Central memory CD8-positive, alpha-beta T cell (primary cell): ENCODE measurements at regions not wholly inside any gene's neighbourhood (a gene's known extent, or its start where the extent isn't known, plus 50 kb on each side); places are given as distances from the start of the nearest gene placed in this dataset.

Source experiments
- ATAC-seq: fragments of 150-1000 bp; cut with Tn5 transposase; replicated peaks from 2 replicates; pipeline ENCODE4 v1.10.0; 2022; ENCODE audit warnings: mild to moderate bottlenecking, moderate FRiP score, moderate number of reproducible peaks; ENCODE audit not compliant: poor library complexity, severe bottlenecking; ENCODE audit errors: extremely low read depth
- DNase-seq, 2 donors: peaks; one replicate each; pipeline ENCODE4 v3.0.0; 2021; ENCODE audit warnings: low spot score in 2 of 2
- H3K27ac Mint-ChIP-seq: one replicate; pipeline ENCODE4 v1.8.0; 2022; ENCODE audit warnings: low read depth, mild to moderate bottlenecking, moderate library complexity, mixed read lengths
- H3K27me3 Mint-ChIP-seq: one replicate; pipeline ENCODE4 v1.8.0; 2022; ENCODE audit warnings: mixed read lengths
- H3K36me3 Mint-ChIP-seq: one replicate; pipeline ENCODE4 v1.8.0; 2022; ENCODE audit warnings: mild to moderate bottlenecking, moderate library complexity, mixed read lengths; ENCODE audit not compliant: insufficient read depth
- H3K4me1 Mint-ChIP-seq: one replicate; pipeline ENCODE4 v1.8.0; 2022; ENCODE audit warnings: mixed read lengths
- H3K4me3 Mint-ChIP-seq: one replicate; pipeline ENCODE4 v1.8.0; 2022; ENCODE audit warnings: mild to moderate bottlenecking, moderate library complexity, mixed read lengths
- H3K9me3 Mint-ChIP-seq: one replicate; pipeline ENCODE4 v1.8.0; 2022; ENCODE audit warnings: mixed read lengths

GRCh38 chr6:143607974-143608373 lies 69.8 kb upstream of the PHACTR2 start:
- Mint-ChIP-seq H3K36me3 (no peaks in the 10 kb centered on the region), H3K27me3 (no peaks in the 10 kb centered on the region), H3K9me3 (no peaks in the 10 kb centered on the region), H3K27ac (no peak overlapping the region), H3K4me3 (no peak overlapping the region), H3K4me1 (peaks cover 24% of the 10 kb centered on the region)
- ATAC-seq (no peak), DNase-seq (no peak)

- H3K36me3 Mint-ChIP-seq = no peaks in the 10 kb centered on the region
- no peak for ATAC-seq
- peaks cover 30% of the 10 kb centered on the region for H3K4me1 Mint-ChIP-seq
- no peaks in the 10 kb centered on the region for H3K27me3 Mint-ChIP-seq
- H3K9me3 Mint-ChIP-seq = no peaks in the 10 kb centered on the region
- no peak for DNase-seq
- no peak overlapping the region for H3K27ac Mint-ChIP-seq
- H3K4me3 Mint-ChIP-seq = no peak overlapping the region
Observed at GRCh38 chr6:143607168-143607567, 70.6 kb upstream of the PHACTR2 start.

GRCh38 chr6:143605906-143606521 lies 71.8 kb upstream of the PHACTR2 start:
- H3K4me3 Mint-ChIP-seq = no peak overlapping the region
- DNase-seq (no peak), ATAC-seq (no peak)
- H3K36me3 Mint-ChIP-seq = peaks cover 2% of the 10 kb centered on the region
- H3K27ac Mint-ChIP-seq = no peak overlapping the region
- H3K9me3 Mint-ChIP-seq = no peaks in the 10 kb centered on the region
- H3K27me3 Mint-ChIP-seq = no peaks in the 10 kb centered on the region
- peaks cover 24% of the 10 kb centered on the region for H3K4me1 Mint-ChIP-seq

GRCh38 chr6:143603455-143603854 lies 74.3 kb upstream of the PHACTR2 start:
- Mint-ChIP-seq H3K9me3 (no peaks in the 10 kb centered on the region), H3K27ac (peak overlapping the region; percentile 59)
- no peak for ATAC-seq

GRCh38 chr6:143601504-143601903 lies 76.3 kb upstream of the PHACTR2 start:
- ATAC-seq = no peak
- Mint-ChIP-seq H3K27me3 (no peaks in the 10 kb centered on the region), H3K36me3 (peaks cover 2% of the 10 kb centered on the region), H3K9me3 (no peaks in the 10 kb centered on the region), H3K27ac (no peak overlapping the region), H3K4me1 (peaks cover 51% of the 10 kb centered on the region), H3K4me3 (no peak overlapping the region)
- no peak for DNase-seq

More at GRCh38 chr6:143603455-143603854, 74.3 kb upstream of the PHACTR2 start:
- DNase-seq = no peak
- Mint-ChIP-seq H3K4me3 (no peak overlapping the region), H3K36me3 (peaks cover 2% of the 10 kb centered on the region), H3K27me3 (no peaks in the 10 kb centered on the region), H3K4me1 (peaks cover 33% of the 10 kb centered on the region)

- no peak overlapping the region for H3K27ac Mint-ChIP-seq
- H3K4me1 Mint-ChIP-seq = peaks cover 57% of the 10 kb centered on the region
- H3K9me3 Mint-ChIP-seq = no peaks in the 10 kb centered on the region
- no peak for DNase-seq
- peaks cover 2% of the 10 kb centered on the region for H3K36me3 Mint-ChIP-seq
- no peak overlapping the region for H3K4me3 Mint-ChIP-seq
- H3K27me3 Mint-ChIP-seq = no peaks in the 10 kb centered on the region
- no peak for ATAC-seq
Observed at GRCh38 chr6:143600821-143601220, 76.9 kb upstream of the PHACTR2 start.

- H3K27me3 Mint-ChIP-seq = no peaks in the 10 kb centered on the region
- peak overlapping the region; percentile 85 for H3K27ac Mint-ChIP-seq
- H3K4me3 Mint-ChIP-seq = peak overlapping the region; percentile 27
- peaks cover 2% of the 10 kb centered on the region for H3K36me3 Mint-ChIP-seq
- no peak for DNase-seq
- peaks cover 76% of the 10 kb centered on the region for H3K4me1 Mint-ChIP-seq
- peak; percentile 80 for ATAC-seq
- no peaks in the 10 kb centered on the region for H3K9me3 Mint-ChIP-seq
Observed at GRCh38 chr6:143598466-143599080, 79.2 kb upstream of the PHACTR2 start.

- Mint-ChIP-seq H3K4me1 (peaks cover 76% of the 10 kb centered on the region), H3K27ac (peak overlapping the region; percentile 86), H3K27me3 (no peaks in the 10 kb centered on the region), H3K4me3 (no peak overlapping the region), H3K36me3 (peaks cover 2% of the 10 kb centered on the region), H3K9me3 (no peaks in the 10 kb centered on the region)
- ATAC-seq = no peak
- DNase-seq = no peak
Observed at GRCh38 chr6:143596866-143597265, 80.9 kb upstream of the PHACTR2 start.

- ATAC-seq (no peak), DNase-seq (no peak)
- no peaks in the 10 kb centered on the region for H3K9me3 Mint-ChIP-seq
- H3K4me1 Mint-ChIP-seq = peaks cover 77% of the 10 kb centered on the region
- H3K27ac Mint-ChIP-seq = peak overlapping the region; percentile 86
- H3K27me3 Mint-ChIP-seq = no peaks in the 10 kb centered on the region
- no peak overlapping the region for H3K4me3 Mint-ChIP-seq
- no peaks in the 10 kb centered on the region for H3K36me3 Mint-ChIP-seq
Observed at GRCh38 chr6:143595251-143596036, 82.3 kb upstream of the PHACTR2 start.

GRCh38 chr6:143594647-143595046 lies 83.1 kb upstream of the PHACTR2 start:
- Mint-ChIP-seq H3K36me3 (no peaks in the 10 kb centered on the region), H3K4me3 (no peak overlapping the region), H3K9me3 (no peaks in the 10 kb centered on the region), H3K27ac (peak overlapping the region; percentile 17), H3K27me3 (no peaks in the 10 kb centered on the region), H3K4me1 (peaks cover 70% of the 10 kb centered on the region)
- no peak for DNase-seq
- ATAC-seq = no peak

- DNase-seq (no peak), ATAC-seq (no peak)
- Mint-ChIP-seq H3K36me3 (no peaks in the 10 kb centered on the region), H3K4me3 (no peak overlapping the region), H3K4me1 (peaks cover 64% of the 10 kb centered on the region), H3K9me3 (no peaks in the 10 kb centered on the region), H3K27me3 (no peaks in the 10 kb centered on the region), H3K27ac (no peak overlapping the region)
Observed at GRCh38 chr6:143592335-143592734, 80.8 kb upstream of the FUCA2 start.

GRCh38 chr6:143591441-143591840 lies 79.9 kb upstream of the FUCA2 start:
- Mint-ChIP-seq H3K27ac (no peak overlapping the region), H3K27me3 (no peaks in the 10 kb centered on the region), H3K4me3 (no peak overlapping the region), H3K9me3 (no peaks in the 10 kb centered on the region), H3K4me1 (peaks cover 59% of the 10 kb centered on the region), H3K36me3 (no peaks in the 10 kb centered on the region)
- DNase-seq (no peak), ATAC-seq (no peak)

GRCh38 chr6:143589162-143589561 lies 77.6 kb upstream of the FUCA2 start:
- Mint-ChIP-seq H3K27me3 (no peaks in the 10 kb centered on the region), H3K36me3 (peaks cover 1% of the 10 kb centered on the region), H3K4me3 (no peak overlapping the region), H3K9me3 (no peaks in the 10 kb centered on the region), H3K27ac (no peak overlapping the region), H3K4me1 (peaks cover 60% of the 10 kb centered on the region)
- DNase-seq = no peak
- no peak for ATAC-seq
